ENCODE measurements at regions not wholly inside any gene's neighbourhood (a gene's known extent, or its start where the extent isn't known, plus 50 kb on each side); places are given as distances from the start of the nearest gene placed in this dataset.

DNA sequence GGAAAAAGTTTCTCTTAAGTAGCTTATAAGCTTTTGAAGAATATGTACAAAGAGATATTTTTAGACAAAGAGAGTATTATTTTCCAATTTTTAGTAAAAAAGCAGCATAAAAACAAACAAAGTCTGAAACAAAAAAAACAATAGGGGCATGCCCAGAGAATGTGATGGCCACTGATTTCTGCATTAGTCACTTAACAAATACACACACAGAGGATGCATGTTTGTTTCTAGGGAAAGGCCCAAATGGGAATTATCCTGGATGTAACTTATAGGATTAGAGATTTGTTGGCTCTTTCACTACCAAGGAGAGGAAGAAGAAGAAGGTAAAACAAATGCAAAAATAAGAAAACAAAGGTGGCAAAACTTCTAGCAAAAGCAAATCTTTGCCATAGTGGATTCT, 95.9 kb upstream of the SCOC start:
- DNase-seq: no peak

DNA sequence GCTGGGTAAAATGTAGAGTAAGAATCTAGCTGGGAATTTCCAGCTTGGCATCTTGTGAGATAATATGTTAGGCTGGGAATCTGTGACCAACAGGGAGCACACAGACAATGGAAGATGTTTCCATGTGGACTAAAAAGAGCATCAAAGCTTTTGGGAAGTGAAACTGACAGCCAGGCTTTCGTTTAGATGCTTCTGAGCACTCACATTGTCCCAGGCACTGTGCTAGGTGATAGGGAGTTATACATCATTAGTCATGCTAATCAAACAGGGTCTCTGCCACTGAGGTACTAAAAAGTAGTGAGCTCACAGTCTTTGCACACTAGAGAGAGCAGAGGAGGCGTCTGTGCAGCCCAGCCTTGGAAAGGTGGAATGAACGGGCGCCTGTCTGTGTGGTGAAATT, 101.9 kb upstream of the SCOC start:
- DNase-seq: no peak

DNA sequence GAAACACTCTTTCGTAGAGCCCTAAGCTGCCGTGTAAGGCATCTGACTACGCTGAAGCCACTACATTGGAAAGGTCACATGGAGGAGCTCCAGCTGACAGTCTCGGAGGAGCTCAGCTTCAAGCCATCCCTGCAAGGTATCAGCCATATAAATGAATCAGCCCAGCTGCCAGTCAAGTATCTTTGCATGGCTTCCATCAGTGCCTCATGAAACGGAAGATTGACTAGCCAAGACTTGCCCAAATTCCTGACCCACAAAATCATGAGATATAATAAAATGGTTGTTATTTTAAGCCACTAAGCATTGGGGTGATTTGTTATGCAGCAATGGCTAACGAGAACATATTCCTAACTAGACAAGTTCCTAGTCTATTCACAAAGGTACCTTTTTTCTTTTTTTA, 104.1 kb upstream of the SCOC start:
- DNase-seq: no peak

- DNase-seq: no peak
Measured at GRCh38 chr4:140268186-140268841, 105.1 kb upstream of the SCOC start.

GRCh38 chr4:140267576-140267975, 105.9 kb upstream of the SCOC start:
- no peak for DNase-seq

- no peak for DNase-seq
Measured at GRCh38 chr4:140266958-140267568, 106.4 kb upstream of the SCOC start.

DNA sequence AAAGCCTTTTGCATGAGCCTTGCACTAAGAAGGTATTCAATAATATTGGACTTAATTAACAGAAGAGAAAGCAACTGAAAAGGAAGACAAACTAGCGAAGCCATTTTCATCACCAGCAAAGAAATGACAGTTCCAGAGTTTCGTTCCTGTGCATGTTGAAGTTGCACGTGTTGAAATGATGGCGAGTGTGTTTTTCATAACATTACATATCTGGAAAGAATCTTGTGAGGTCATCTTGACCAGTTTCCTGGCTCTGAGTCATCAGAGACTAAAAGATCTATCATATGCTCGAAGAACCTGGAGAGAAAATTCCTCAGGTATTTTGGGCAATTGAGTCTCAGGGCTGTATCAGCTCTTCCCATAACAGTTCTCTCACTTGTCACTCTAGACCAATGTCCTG, 106.2 kb upstream of the MAML3 start:
- DNase-seq: no peak

DNA sequence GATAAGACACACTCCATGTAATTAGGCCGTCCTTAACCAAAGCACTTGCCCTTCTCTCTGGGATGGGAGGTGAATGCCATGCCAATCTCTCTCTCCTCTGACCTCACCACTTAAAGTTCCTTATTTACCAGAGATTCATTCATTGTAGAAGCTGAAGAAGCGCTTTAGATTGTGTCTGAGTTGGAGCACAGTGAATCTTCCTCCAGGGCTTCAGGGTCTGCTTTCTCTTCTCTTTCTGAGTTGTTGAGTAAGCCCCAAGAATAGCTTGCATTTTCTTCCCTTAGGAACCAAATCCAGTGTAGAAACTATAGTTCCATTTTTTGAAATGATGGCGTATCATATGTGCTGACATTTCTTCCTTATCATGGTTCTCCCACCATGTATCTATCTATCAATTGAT, 104.5 kb upstream of the MAML3 start:
- no peak for DNase-seq

GRCh38 chr4:140257461-140258305, 103.7 kb upstream of the MAML3 start:
- peak; percentile 47 for DNase-seq

- DNase-seq: no peak
Measured at GRCh38 chr4:140256941-140257340, 103.0 kb upstream of the MAML3 start.

GRCh38 chr4:140256335-140256734, 102.4 kb upstream of the MAML3 start:
- DNase-seq: no peak

- no peak for DNase-seq
Measured at GRCh38 chr4:140255927-140256326, 101.9 kb upstream of the MAML3 start.

- no peak for DNase-seq
Measured at GRCh38 chr4:140255467-140255866, 101.5 kb upstream of the MAML3 start.

GRCh38 chr4:140254651-140255299, 100.8 kb upstream of the MAML3 start:
- DNase-seq: no peak

- no peak for DNase-seq
Measured at GRCh38 chr4:140253556-140254027, 99.6 kb upstream of the MAML3 start.

DNA sequence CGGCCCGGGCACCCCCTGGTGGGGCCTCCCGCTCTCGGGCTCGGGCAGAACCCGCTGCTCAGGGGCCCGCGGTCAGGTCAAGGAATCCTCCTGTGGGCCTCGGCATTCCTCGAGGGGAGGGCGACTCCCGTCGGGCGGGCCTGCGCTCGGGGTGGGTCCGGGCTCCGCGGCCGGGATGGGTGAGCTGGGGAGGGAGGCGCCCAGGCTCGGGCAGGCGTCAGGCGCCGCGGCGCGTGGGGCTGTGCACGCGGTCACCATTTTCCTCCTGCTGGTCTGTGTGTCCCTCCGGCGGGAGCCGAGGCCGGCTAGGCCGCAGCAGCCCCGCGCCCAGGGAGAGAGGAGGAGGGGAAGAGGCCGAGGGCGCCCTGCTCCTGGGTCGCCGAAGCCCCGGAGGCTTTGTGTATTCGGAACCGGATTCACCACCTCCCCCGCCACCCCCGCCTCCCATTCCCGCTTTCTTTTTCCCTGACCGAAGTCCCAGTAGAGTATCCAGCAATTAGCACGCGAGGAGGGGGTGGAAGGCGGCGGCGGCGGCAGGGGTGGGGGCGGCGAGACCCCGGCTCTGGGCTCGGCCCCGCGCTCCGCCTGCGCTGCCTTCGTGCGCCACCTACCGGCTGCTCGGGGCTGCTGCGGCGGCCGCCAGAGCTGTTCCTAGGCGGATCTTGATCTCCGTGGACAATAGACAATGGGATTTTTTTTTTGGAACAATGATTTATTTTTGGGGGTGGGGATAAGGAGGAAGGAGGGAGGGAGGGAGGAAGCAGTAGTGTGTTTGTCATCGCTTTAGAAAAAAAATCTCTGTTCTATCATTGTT, 99.0 kb upstream of the MAML3 start:
- DNase-seq: peak; percentile 76

GRCh38 chr4:140252141-140252741, 98.3 kb upstream of the MAML3 start:
- DNase-seq: peak; percentile 23

- no peak for DNase-seq
Measured at GRCh38 chr4:140251571-140251970, 97.6 kb upstream of the MAML3 start.

GRCh38 chr4:140250989-140251552, 97.1 kb upstream of the MAML3 start:
- DNase-seq: no peak

DNA sequence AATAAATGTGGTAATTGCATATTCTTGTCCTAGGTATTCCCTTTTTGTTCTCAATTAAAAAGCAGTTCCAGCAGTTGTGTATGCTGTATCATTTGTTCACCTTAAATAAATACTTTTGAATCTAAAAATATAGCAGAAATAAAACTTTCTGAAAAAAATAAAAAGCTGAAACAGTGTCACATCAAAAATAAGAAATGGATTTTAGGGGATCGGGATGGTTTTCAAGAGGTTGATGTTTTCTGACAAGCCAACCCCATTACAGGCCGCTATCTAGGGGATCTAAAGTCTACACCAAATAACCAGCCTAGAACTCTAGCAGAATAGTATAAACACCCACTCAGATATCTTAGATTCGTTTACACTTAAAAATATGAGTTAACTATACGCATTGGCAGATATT, 95.4 kb upstream of the MAML3 start:
- no peak for DNase-seq

- no peak for DNase-seq
Measured at GRCh38 chr4:140247237-140247636, 93.3 kb upstream of the MAML3 start.

- DNase-seq: no peak
Measured at GRCh38 chr4:140246216-140246615, 92.2 kb upstream of the MAML3 start.
